ENCODE measurements at regions not wholly inside any gene's neighbourhood (a gene's known extent, or its start where the extent isn't known, plus 50 kb on each side); places are given as distances from the start of the nearest gene placed in this dataset.
"Not testable (repeated sequence)": the region's sequence is repeated elsewhere in the genome, so short reads cannot be mapped to it uniquely, and the experiment has no call there.

- no peaks in the 10 kb centered on the region for H4K20me1 ChIP-seq
These were observed 302.7 kb downstream of the RPS24 start for GRCh38 chr10:78336402-78336791.

GRCh38 chr10:78337016-78337415 is 303.4 kb downstream of the RPS24 start:
- no peaks in the 10 kb centered on the region for H3K27me3 ChIP-seq
- no peak overlapping the region for H3K4me3 ChIP-seq
- H3K9ac ChIP-seq = no peak overlapping the region
- no peaks in the 10 kb centered on the region for H3K36me3 ChIP-seq
- H3K9me3 ChIP-seq (replicated peaks in 1 of 11) = no peaks in the 10 kb centered on the region; a peak in 1 of 22 replicates
- H4K20me1 ChIP-seq = no peaks in the 10 kb centered on the region
- H3K27ac ChIP-seq = no peak overlapping the region
- H3K4me1 ChIP-seq = peaks cover 0 to 10% (median 5%) of the 10 kb centered on the region in 10 experiments; a peak in 8 of 20 replicates
- H3K4me2 ChIP-seq = no peak overlapping the region
- TF ChIP-seq Cebpa-rat (IDR thresholded peaks at IDR 0.05) = no peak

More at GRCh38 chr10:78336402-78336791, 302.7 kb downstream of the RPS24 start:
- Histone ChIP-seq H3K36me3 (no peaks in the 10 kb centered on the region), H3K27me3 (no peaks in the 10 kb centered on the region), H3K27ac (no peak overlapping the region), H3K9me3 (replicated peaks in 1 of 11) (no peaks in the 10 kb centered on the region; a peak in 1 of 22 replicates), H3K4me3 (no peak overlapping the region), H3K9ac (no peak overlapping the region), H3K4me2 (peak overlapping the region in 6 of 11 experiments; percentile 5 to 36 (median 18); a peak in 4 of 22 replicates), H3K4me1 (peaks cover 0 to 10% (median 5%) of the 10 kb centered on the region in 10 experiments; a peak in 8 of 20 replicates)
- TF ChIP-seq Cebpa-rat (IDR thresholded peaks at IDR 0.05) = no peak

GRCh38 chr10:78337646-78338391 is 304.2 kb downstream of the RPS24 start:
- H3K27ac ChIP-seq = no peak overlapping the region
- TF ChIP-seq Cebpa-rat (IDR thresholded peaks at IDR 0.05) = no peak
- H3K4me2 ChIP-seq = no peak overlapping the region
- peaks cover 0 to 10% (median 5%) of the 10 kb centered on the region in 10 experiments; a peak in 8 of 20 replicates for H3K4me1 ChIP-seq
- H3K27me3 ChIP-seq = no peaks in the 10 kb centered on the region
- H4K20me1 ChIP-seq = no peaks in the 10 kb centered on the region
- no peak overlapping the region for H3K4me3 ChIP-seq
- no peaks in the 10 kb centered on the region; a peak in 1 of 22 replicates for H3K9me3 ChIP-seq (replicated peaks in 1 of 11)
- H3K36me3 ChIP-seq = no peaks in the 10 kb centered on the region
- no peak overlapping the region for H3K9ac ChIP-seq

- peaks cover 0 to 10% (median 5%) of the 10 kb centered on the region in 10 experiments; a peak in 8 of 20 replicates for H3K4me1 ChIP-seq
- H3K9me3 ChIP-seq (replicated peaks in 1 of 11) = no peaks in the 10 kb centered on the region; a peak in 1 of 22 replicates
- H3K9ac ChIP-seq = no peak overlapping the region
- H3K27ac ChIP-seq = no peak overlapping the region
- H3K27me3 ChIP-seq = no peaks in the 10 kb centered on the region
- no peaks in the 10 kb centered on the region for H4K20me1 ChIP-seq
- H3K4me3 ChIP-seq = no peak overlapping the region
- no peak for TF ChIP-seq Cebpa-rat (IDR thresholded peaks at IDR 0.05)
- H3K4me2 ChIP-seq = no peak overlapping the region
- no peaks in the 10 kb centered on the region for H3K36me3 ChIP-seq
These were observed 305.1 kb downstream of the RPS24 start for GRCh38 chr10:78338717-78339116.

GRCh38 chr10:78339251-78339650 is 305.6 kb downstream of the RPS24 start:
- H3K4me1 ChIP-seq = peaks cover 0 to 10% (median 5%) of the 10 kb centered on the region in 10 experiments; a peak in 8 of 20 replicates
- H3K9ac ChIP-seq = no peak overlapping the region
- H3K9me3 ChIP-seq (replicated peaks in 1 of 11) = no peaks in the 10 kb centered on the region; a peak in 1 of 22 replicates
- no peaks in the 10 kb centered on the region for H3K27me3 ChIP-seq
- H3K36me3 ChIP-seq = no peaks in the 10 kb centered on the region
- no peak overlapping the region for H3K4me3 ChIP-seq
- no peak for TF ChIP-seq Cebpa-rat (IDR thresholded peaks at IDR 0.05)
- H3K4me2 ChIP-seq = no peak overlapping the region
- H3K27ac ChIP-seq = no peak overlapping the region
- no peaks in the 10 kb centered on the region for H4K20me1 ChIP-seq

- Histone ChIP-seq H3K4me3 (no peak overlapping the region), H3K9me3 (replicated peaks in 1 of 11) (no peaks in the 10 kb centered on the region), H4K20me1 (no peaks in the 10 kb centered on the region), H3K36me3 (no peaks in the 10 kb centered on the region), H3K4me2 (no peak overlapping the region), H3K4me1 (no peaks in the 10 kb centered on the region), H3K9ac (no peak overlapping the region), H3K27me3 (no peaks in the 10 kb centered on the region), H3K27ac (no peak overlapping the region)
- TF ChIP-seq Cebpa-rat (IDR thresholded peaks at IDR 0.05) = no peak
These were observed 308.4 kb downstream of the RPS24 start for GRCh38 chr10:78341953-78342614.

- Histone ChIP-seq H3K27me3 (no peaks in the 10 kb centered on the region), H3K4me1 (no peaks in the 10 kb centered on the region), H3K4me3 (no peak overlapping the region), H3K9me3 (replicated peaks in 1 of 11) (no peaks in the 10 kb centered on the region), H3K36me3 (no peaks in the 10 kb centered on the region), H3K27ac (no peak overlapping the region), H3K9ac (no peak overlapping the region), H3K4me2 (no peak overlapping the region), H4K20me1 (no peaks in the 10 kb centered on the region)
- no peak for TF ChIP-seq Cebpa-rat (IDR thresholded peaks at IDR 0.05)
These were observed 309.4 kb downstream of the RPS24 start for GRCh38 chr10:78342827-78343653.

- H4K20me1 ChIP-seq = not testable (repeated sequence)
These were observed 310.6 kb downstream of the RPS24 start for GRCh38 chr10:78344257-78344656.

GRCh38 chr10:78345515-78345914 is 311.9 kb downstream of the RPS24 start:
- H3K27me3 ChIP-seq; H3K27ac ChIP-seq; H3K36me3 ChIP-seq; H3K9ac ChIP-seq; H3K4me2 ChIP-seq; H4K20me1 ChIP-seq; H3K4me1 ChIP-seq; H3K4me3 ChIP-seq; H3K9me3 ChIP-seq (replicated peaks in 1 of 11): not testable (repeated sequence)

More at GRCh38 chr10:78344257-78344656, 310.6 kb downstream of the RPS24 start:
- H3K9ac ChIP-seq; H3K4me2 ChIP-seq; H3K36me3 ChIP-seq; H3K27me3 ChIP-seq; H3K4me1 ChIP-seq; H3K9me3 ChIP-seq (replicated peaks in 1 of 11); H3K4me3 ChIP-seq; H3K27ac ChIP-seq: not testable (repeated sequence)

Data from BLaER1 treated with 17β-estradiol and CSF1 and Interleukin-3, amounts not matched to agents 10 nM and 100 nM (cell line).